B cell (primary cell): ENCODE measurements at regions not wholly inside any gene's neighbourhood (a gene's known extent, or its start where the extent isn't known, plus 50 kb on each side); places are given as distances from the start of the nearest gene placed in this dataset.

Source experiments
- ATAC-seq: fragments of 200-7000 bp; cut with Tn5 transposase; one replicate; pipeline ENCODE4 v1.10.0; 2021; ENCODE audit warnings: low read depth, mild to moderate bottlenecking, moderate number of reproducible peaks, moderate library complexity
- CTCF ChIA-PET: fragments of 350-600 bp; sonication (Branson Sonifier 250); formaldehyde crosslinking; loops from one replicate; lab custom pipeline; 2021; ENCODE audit warnings: antibody characterized with exemption, inconsistent platforms; lab: Charles Lee
- POLR2A ChIA-PET: fragments of 350-600 bp; sonication (Branson Sonifier 250); formaldehyde crosslinking; loops from one replicate; lab custom pipeline; 2021; ENCODE audit warnings: antibody characterized with exemption; lab: Charles Lee
- DNase-seq: peaks from one replicate; pipeline ENCODE4 v3.0.0; 2013
- H2AFZ ChIP-seq: 2 replicates; pipeline ENCODE4 v1.6.1; 2012; ENCODE audit warnings: mild to moderate bottlenecking, low read depth, low read length; ENCODE audit not compliant: insufficient read depth, poor library complexity, severe bottlenecking
- H3K27ac ChIP-seq, 2 donors: 1 replicate in 1 of 2; 2 replicates in 1 of 2; pipeline ENCODE4 v1.5.1; 2012 to 2013; ENCODE audit warnings: low read length in 2 of 2, mild to moderate bottlenecking in 2 of 2, moderate library complexity in 1 of 2
- H3K27me3 ChIP-seq, 4 experiments: fragments of 200-600 bp in 1 of 4; sonication (generic) in 1 of 4; replicated peaks in 1 of 4; 1 replicate in 2 of 4; 2 replicates in 2 of 4; pipeline versions ENCODE4 v1.6.1 to v1.7.0; 2013 to 2016; ENCODE audit warnings: low read length in 3 of 4, mild to moderate bottlenecking in 2 of 4, mixed read lengths in 1 of 4, moderate library complexity in 1 of 4; ENCODE audit not compliant: insufficient read depth in 4 of 4, control insufficient read depth in 3 of 4; ENCODE audit errors: control extremely low read depth in 1 of 4
- H3K36me3 ChIP-seq, 2 experiments: replicated peaks in 1 of 2; 1 replicate in 1 of 2; 2 replicates in 1 of 2; pipeline versions ENCODE4 v1.6.1 to v1.7.1; 2013; ENCODE audit warnings: low read length in 1 of 2; ENCODE audit not compliant: insufficient read depth in 2 of 2, control insufficient read depth in 1 of 2; ENCODE audit errors: control extremely low read depth in 1 of 2, extremely low read depth in 1 of 2
- H3K4me1 ChIP-seq, 2 donors: fragments of 200-600 bp in 1 of 2; sonication (generic) in 1 of 2; 1 replicate in 1 of 2; 2 replicates in 1 of 2; pipeline versions ENCODE4 v1.5.1 to v1.6.1; 2013 to 2017; ENCODE audit warnings: low read length in 2 of 2; ENCODE audit not compliant: control insufficient read depth in 2 of 2, insufficient read depth in 2 of 2
- H3K4me2 ChIP-seq: replicated peaks from 2 replicates; pipeline ENCODE3; 2012; ENCODE audit warnings: mild to moderate bottlenecking, low read depth, low read length; ENCODE audit not compliant: poor library complexity, severe bottlenecking
- H3K4me3 ChIP-seq, 5 experiments: fragments of 200-600 bp in 1 of 5; sonication (generic) in 1 of 5; 1 replicate in 3 of 5; 2 replicates in 2 of 5; pipeline versions ENCODE4 v1.5.1 to v1.7.0; 2011 to 2016; ENCODE audit warnings: low read length in 4 of 5, mild to moderate bottlenecking in 4 of 5, low read depth in 2 of 5, control low read depth in 1 of 5, moderate library complexity in 1 of 5; ENCODE audit not compliant: insufficient read depth in 1 of 5; ENCODE audit errors: control extremely low read depth in 1 of 5, extremely low read depth in 1 of 5
- H3K79me2 ChIP-seq: fragments of 200-600 bp; sonication (generic); one replicate; pipeline ENCODE4 v1.6.0; 2016; ENCODE audit warnings: low read length; ENCODE audit not compliant: control insufficient read depth, insufficient read depth
- H3K9ac ChIP-seq: fragments of 200-600 bp; sonication (generic); 2 replicates; pipeline ENCODE4 v1.6.1; 2017; ENCODE audit warnings: mild to moderate bottlenecking, low read length, moderate library complexity
- H3K9me3 ChIP-seq, 3 donors: one replicate each; pipeline versions ENCODE4 v1.6.1 to v1.7.1; 2013; ENCODE audit warnings: low read length in 2 of 3; ENCODE audit not compliant: control insufficient read depth in 2 of 3, insufficient read depth in 1 of 3; ENCODE audit errors: control extremely low read depth in 1 of 3
- H4K20me1 ChIP-seq: 2 replicates; pipeline ENCODE4 v1.6.0; 2012; ENCODE audit warnings: mild to moderate bottlenecking, low read length; ENCODE audit not compliant: insufficient read depth, control insufficient read depth, poor library complexity, severe bottlenecking
- H3K27ac Mint-ChIP-seq: one replicate; pipeline ENCODE4 v1.8.0; 2021; ENCODE audit warnings: mixed read lengths
- H3K27me3 Mint-ChIP-seq: one replicate; pipeline ENCODE4 v1.8.0; 2021; ENCODE audit warnings: mixed read lengths
- H3K4me1 Mint-ChIP-seq: one replicate; pipeline ENCODE4 v1.8.0; 2021; ENCODE audit warnings: mixed read lengths
- H3K4me3 Mint-ChIP-seq: one replicate; pipeline ENCODE4 v1.8.0; 2021; ENCODE audit warnings: mixed read lengths
- H3K9me3 Mint-ChIP-seq: one replicate; pipeline ENCODE4 v1.8.0; 2022; ENCODE audit warnings: mixed read lengths; ENCODE audit not compliant: insufficient read depth
- EZH2 ChIP-seq: IDR thresholded peaks from 2 replicates; pipeline ENCODE4 v1.6.1; 2012; ENCODE audit warnings: borderline replicate concordance, low read depth, mild to moderate bottlenecking, moderate library complexity, low read length; ENCODE audit not compliant: insufficient read depth, poor library complexity, severe bottlenecking
- WGBS: methylation state at CpG from one replicate; pipeline ENCODE4 v1.1.5; 2013; ENCODE audit warnings: missing lambda C conversion rate; ENCODE audit not compliant: insufficient coverage; 5-methylcytosine and 5-hydroxymethylcytosine counted together
- intact Hi-C: fragments of 100-400 bp; cut with micrococcal nuclease; formaldehyde crosslinking; loops from one replicate; pipeline ENCODE4 v1.10.0; 2022
- TF ChIP-seq, protein P1 (sequence below): fragments of 200-600 bp; IDR thresholded peaks from one replicate; pipeline ENCODE4 v1.8.0; 2022; ENCODE audit warnings: antibody characterized with exemption, mild to moderate bottlenecking

DNA sequence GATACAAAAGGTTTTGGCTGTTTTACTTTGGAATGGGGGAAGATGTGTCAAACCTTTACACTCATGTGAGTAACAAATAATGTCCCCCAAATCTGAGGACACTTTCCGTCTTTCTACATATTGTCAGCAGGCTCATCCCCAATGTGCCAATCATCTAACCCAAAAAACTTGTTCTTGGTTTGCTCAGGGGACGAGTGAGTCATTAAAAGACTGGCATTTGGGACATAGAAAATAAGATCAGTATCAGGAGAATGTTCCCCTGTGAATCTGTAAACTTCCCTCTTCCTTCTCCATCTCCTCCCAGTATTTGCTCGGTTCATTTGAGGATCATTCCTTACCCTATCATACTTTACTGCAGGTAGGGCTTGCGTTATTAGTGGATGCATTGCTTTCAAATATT, 194.1 kb upstream of the RUNX1 start:
- H4K20me1 ChIP-seq, result no peaks in the 10 kb centered on the region
- no peak for TF ChIP-seq EZH2
- TF ChIP-seq, protein P1, sequence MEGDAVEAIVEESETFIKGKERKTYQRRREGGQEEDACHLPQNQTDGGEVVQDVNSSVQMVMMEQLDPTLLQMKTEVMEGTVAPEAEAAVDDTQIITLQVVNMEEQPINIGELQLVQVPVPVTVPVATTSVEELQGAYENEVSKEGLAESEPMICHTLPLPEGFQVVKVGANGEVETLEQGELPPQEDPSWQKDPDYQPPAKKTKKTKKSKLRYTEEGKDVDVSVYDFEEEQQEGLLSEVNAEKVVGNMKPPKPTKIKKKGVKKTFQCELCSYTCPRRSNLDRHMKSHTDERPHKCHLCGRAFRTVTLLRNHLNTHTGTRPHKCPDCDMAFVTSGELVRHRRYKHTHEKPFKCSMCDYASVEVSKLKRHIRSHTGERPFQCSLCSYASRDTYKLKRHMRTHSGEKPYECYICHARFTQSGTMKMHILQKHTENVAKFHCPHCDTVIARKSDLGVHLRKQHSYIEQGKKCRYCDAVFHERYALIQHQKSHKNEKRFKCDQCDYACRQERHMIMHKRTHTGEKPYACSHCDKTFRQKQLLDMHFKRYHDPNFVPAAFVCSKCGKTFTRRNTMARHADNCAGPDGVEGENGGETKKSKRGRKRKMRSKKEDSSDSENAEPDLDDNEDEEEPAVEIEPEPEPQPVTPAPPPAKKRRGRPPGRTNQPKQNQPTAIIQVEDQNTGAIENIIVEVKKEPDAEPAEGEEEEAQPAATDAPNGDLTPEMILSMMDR, result no peak
- Mint-ChIP-seq H3K27me3 (peaks cover 39% of the 10 kb centered on the region), H3K4me1 (peaks cover 3% of the 10 kb centered on the region), H3K9me3 (no peaks in the 10 kb centered on the region), H3K4me3 (no peak overlapping the region), H3K27ac (no peak overlapping the region)
- DNase-seq (no peak), ATAC-seq (no peak)
- intact Hi-C loops, result no loop called here
- ChIA-PET CTCF (no interaction called here), POLR2A (no interaction called here)
- no CpG with 5 or more reads among the region's 4 CpGs for WGBS
- H3K4me3 ChIP-seq, result no peak overlapping the region
- H3K9ac ChIP-seq, result no peak overlapping the region
- H3K9me3 ChIP-seq, result peaks cover 0 to 2% (median under 1%) of the 10 kb centered on the region in 3 donors
- no peak overlapping the region for H3K27ac ChIP-seq
- H3K4me2 ChIP-seq, result no peak overlapping the region
- no peaks in the 10 kb centered on the region for H3K36me3 ChIP-seq
- peaks cover 0 to 10% (median 6%) of the 10 kb centered on the region in 4 experiments for H3K27me3 ChIP-seq
- no peaks in the 10 kb centered on the region for H3K4me1 ChIP-seq
- H3K79me2 ChIP-seq, result no peaks in the 10 kb centered on the region
- H2AFZ ChIP-seq, result no peak overlapping the region

DNA sequence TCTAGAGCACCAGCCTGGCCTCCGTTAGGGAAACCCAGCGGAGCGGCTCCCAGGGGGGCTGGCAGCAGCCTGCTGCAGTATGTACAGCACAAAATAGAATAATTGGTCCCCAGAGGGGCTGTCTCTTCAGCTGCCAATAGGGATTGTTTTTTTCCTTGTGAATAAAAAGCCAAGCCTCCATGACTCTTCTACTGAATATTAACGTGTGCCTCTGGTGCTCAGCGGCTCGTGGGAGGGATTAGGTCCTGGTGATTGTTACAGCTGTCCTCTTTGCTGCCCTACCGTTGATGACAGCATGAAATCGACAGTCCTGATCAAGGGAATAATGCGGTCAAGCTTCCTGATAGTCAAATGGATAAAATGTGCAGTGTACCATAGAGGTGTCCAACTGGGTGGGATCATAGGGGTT, 190.7 kb upstream of the RUNX1 start:
- Histone ChIP-seq H3K79me2 (no peaks in the 10 kb centered on the region), H2AFZ (no peak overlapping the region), H3K4me1 (peaks cover 3 to 5% of the 10 kb centered on the region in 2 donors), H3K4me3 (no peak overlapping the region), H4K20me1 (no peaks in the 10 kb centered on the region), H3K4me2 (no peak overlapping the region), H3K36me3 (no peaks in the 10 kb centered on the region), H3K27me3 (peaks cover 0 to 20% (median 8%) of the 10 kb centered on the region in 4 experiments), H3K9me3 (peaks cover 0 to 31% (median 18%) of the 10 kb centered on the region in 3 donors), H3K27ac (no peak overlapping the region), H3K9ac (no peak overlapping the region)
- DNase-seq (no peak), ATAC-seq (no peak)
- H3K27me3 Mint-ChIP-seq, result peaks cover 36% of the 10 kb centered on the region
- intact Hi-C loops, result no loop called here
- ChIA-PET POLR2A (no interaction called here), CTCF (no interaction called here)
- WGBS, result 42% methylated on average over 8 of the region's 9 CpGs
- peaks cover 10% of the 10 kb centered on the region for H3K9me3 Mint-ChIP-seq
- H3K4me1 Mint-ChIP-seq, result peaks cover 14% of the 10 kb centered on the region
- TF ChIP-seq EZH2, result no peak
- TF ChIP-seq, protein P1, result no peak
- no peak overlapping the region for H3K27ac Mint-ChIP-seq
- no peak overlapping the region for H3K4me3 Mint-ChIP-seq
